ENCODE measurements at regions not wholly inside any gene's neighbourhood (a gene's known extent, or its start where the extent isn't known, plus 50 kb on each side); places are given as distances from the start of the nearest gene placed in this dataset.

DNA sequence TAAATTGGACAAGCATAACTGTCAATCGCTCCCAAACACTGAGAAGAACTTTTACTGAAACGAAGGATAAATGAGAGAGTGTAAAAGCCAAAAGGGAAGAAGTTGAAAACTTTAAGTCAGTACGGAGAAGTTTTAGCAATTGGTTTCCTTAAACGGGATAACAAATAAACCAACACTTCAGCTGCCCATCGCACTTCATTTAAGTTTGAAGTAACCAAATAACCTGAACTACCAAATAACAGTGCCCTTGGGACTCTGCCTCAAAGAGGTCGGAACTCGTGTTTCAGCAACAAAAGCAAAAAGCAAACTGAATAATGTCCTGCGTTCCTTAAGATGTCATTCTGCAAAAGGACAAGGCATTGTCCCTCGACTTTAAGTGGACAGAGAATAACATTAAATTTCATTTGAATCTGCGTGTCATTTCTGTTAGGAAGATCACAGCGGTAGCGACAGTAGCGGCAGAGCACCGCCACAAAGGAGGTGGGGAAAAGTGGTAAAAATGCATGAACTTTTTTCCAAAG is 127.0 kb upstream of the C11orf58 start:
- H3K9me3 ChIP-seq (ENCODE audit: control insufficient read depth, insufficient read depth, low read depth, low read length): no peaks in the 10 kb centered on the region
- CTCF ChIA-PET: interaction anchor here (0.7 to 1.5 kb wide), 3 partner anchors 101 to 1134 kb away, joined by 3 to 4 read pairs (median 3); no protein-coding TSS in a partner anchor
- H3K4me3 ChIP-seq (ENCODE audit: low read depth, low read length): no peak overlapping the region
- no peak for TF ChIP-seq ZNF843 (tag by site-specific recombination; IDR thresholded peaks at IDR 0.05)
- no peak for TF ChIP-seq ZNF624 (tag by site-specific recombination; IDR thresholded peaks at IDR 0.05)
- no peak for TF ChIP-seq ZFHX2 (tag by site-specific recombination; conservative IDR thresholded peaks at IDR 0.05)
- TF ChIP-seq ZNF175 (tag by site-specific recombination; IDR thresholded peaks at IDR 0.05): no peak
- TF ChIP-seq ZNF335 (tag by site-specific recombination; conservative IDR thresholded peaks at IDR 0.05): no peak
- no peak for TF ChIP-seq ZNF202 (tag by site-specific recombination; IDR thresholded peaks at IDR 0.05; ENCODE audit: borderline replicate concordance)
- no peak for TF ChIP-seq KLF1 (tag by site-specific recombination; IDR thresholded peaks at IDR 0.05)
- TF ChIP-seq ZNF274 (IDR thresholded peaks at IDR 0.05; ENCODE audit: low read length): no peak
- TF ChIP-seq ZNF274 (tag by site-specific recombination; IDR thresholded peaks at IDR 0.05; ENCODE audit: borderline replicate concordance): no peak
- no peak for TF ChIP-seq ZBTB48 (tag by site-specific recombination; IDR thresholded peaks at IDR 0.05)
- TF ChIP-seq ZNF560 (tag by site-specific recombination; IDR thresholded peaks at IDR 0.05; ENCODE audit: borderline replicate concordance): no peak
- H3K27ac ChIP-seq (ENCODE audit: extremely low read depth, low read depth, low read length): no peak overlapping the region
- no peaks in the 10 kb centered on the region for H3K4me1 ChIP-seq (ENCODE audit: control insufficient read depth, insufficient read depth, low read length)
- no peaks in the 10 kb centered on the region for H3K36me3 ChIP-seq (ENCODE audit: control insufficient read depth in 2 of 2, insufficient read depth in 1 of 2, low read length in 2 of 2)
- POLR2A ChIA-PET: no interaction called here

DNA sequence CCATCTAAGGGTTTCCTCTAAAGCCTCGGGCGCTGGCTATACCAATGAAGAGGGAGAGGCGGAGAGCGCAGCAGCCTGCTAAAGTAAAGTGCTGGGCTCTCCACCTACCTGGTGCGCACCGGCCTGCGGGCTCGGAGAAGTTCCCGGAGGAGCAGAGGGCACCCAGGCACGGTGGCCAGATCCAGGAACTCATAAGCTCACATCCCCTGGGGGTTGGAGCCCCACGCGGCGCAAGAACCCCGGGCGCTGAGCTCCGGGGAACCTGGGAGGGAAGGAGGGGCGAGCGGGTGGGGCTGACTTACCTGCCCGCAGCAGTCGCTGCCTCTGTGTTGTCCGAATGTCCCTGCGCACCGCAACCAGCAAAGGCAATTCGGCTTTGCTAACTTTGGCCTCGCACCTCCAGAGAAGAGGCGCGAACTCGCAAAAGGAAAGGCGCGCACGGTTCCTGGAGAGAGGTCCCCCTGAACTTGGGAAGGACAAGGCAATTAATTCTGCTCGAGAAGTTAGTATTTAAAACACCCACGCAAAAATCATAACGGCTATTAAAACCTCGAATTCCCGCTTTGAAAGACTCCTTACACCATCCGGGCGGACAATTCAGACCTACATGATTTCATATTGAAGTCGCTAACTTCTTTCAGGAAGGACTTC is 127.6 kb upstream of the C11orf58 start:
- H3K4me1 ChIP-seq (ENCODE audit: control insufficient read depth, insufficient read depth, low read length): no peaks in the 10 kb centered on the region
- no peaks in the 10 kb centered on the region for H3K9me3 ChIP-seq (ENCODE audit: control insufficient read depth, insufficient read depth, low read depth, low read length)
- ChIA-PET POLR2A (no interaction called here), CTCF (interaction anchor here (0.7 to 1.5 kb wide), 2 partner anchors 692 to 1134 kb away, joined by 3 read pairs; no protein-coding TSS in a partner anchor)
- no peaks in the 10 kb centered on the region for H3K36me3 ChIP-seq (ENCODE audit: control insufficient read depth in 2 of 2, insufficient read depth in 1 of 2, low read length in 2 of 2)
- H3K27ac ChIP-seq (ENCODE audit: extremely low read depth, low read depth, low read length): no peak overlapping the region
- H3K4me3 ChIP-seq (ENCODE audit: low read depth, low read length): no peak overlapping the region
- TF ChIP-seq ZNF510 (tag by site-specific recombination; IDR thresholded peaks at IDR 0.05; ENCODE audit: insufficient replicate concordance): no peak
- no peak for TF ChIP-seq ZNF660 (tag by site-specific recombination; IDR thresholded peaks at IDR 0.05)
- TF ChIP-seq ZNF514 (tag by site-specific recombination; IDR thresholded peaks at IDR 0.05): no peak
- TF ChIP-seq ZNF621 (tag by site-specific recombination; IDR thresholded peaks at IDR 0.05): no peak
- TF ChIP-seq ZNF600 (tag by site-specific recombination; IDR thresholded peaks at IDR 0.05): no peak
- TF ChIP-seq, protein P1, sequence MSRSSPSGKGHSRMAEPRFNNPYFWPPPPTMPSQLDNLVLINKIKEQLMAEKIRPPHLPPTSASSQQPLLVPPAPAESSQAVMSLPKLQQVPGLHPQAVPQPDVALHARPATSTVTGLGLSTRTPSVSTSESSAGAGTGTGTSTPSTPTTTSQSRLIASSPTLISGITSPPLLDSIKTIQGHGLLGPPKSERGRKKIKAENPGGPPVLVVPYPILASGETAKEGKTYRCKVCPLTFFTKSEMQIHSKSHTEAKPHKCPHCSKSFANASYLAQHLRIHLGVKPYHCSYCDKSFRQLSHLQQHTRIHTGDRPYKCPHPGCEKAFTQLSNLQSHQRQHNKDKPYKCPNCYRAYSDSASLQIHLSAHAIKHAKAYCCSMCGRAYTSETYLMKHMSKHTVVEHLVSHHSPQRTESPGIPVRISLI (tag by site-specific recombination; IDR thresholded peaks at IDR 0.05): no peak
- TF ChIP-seq, protein P2, sequence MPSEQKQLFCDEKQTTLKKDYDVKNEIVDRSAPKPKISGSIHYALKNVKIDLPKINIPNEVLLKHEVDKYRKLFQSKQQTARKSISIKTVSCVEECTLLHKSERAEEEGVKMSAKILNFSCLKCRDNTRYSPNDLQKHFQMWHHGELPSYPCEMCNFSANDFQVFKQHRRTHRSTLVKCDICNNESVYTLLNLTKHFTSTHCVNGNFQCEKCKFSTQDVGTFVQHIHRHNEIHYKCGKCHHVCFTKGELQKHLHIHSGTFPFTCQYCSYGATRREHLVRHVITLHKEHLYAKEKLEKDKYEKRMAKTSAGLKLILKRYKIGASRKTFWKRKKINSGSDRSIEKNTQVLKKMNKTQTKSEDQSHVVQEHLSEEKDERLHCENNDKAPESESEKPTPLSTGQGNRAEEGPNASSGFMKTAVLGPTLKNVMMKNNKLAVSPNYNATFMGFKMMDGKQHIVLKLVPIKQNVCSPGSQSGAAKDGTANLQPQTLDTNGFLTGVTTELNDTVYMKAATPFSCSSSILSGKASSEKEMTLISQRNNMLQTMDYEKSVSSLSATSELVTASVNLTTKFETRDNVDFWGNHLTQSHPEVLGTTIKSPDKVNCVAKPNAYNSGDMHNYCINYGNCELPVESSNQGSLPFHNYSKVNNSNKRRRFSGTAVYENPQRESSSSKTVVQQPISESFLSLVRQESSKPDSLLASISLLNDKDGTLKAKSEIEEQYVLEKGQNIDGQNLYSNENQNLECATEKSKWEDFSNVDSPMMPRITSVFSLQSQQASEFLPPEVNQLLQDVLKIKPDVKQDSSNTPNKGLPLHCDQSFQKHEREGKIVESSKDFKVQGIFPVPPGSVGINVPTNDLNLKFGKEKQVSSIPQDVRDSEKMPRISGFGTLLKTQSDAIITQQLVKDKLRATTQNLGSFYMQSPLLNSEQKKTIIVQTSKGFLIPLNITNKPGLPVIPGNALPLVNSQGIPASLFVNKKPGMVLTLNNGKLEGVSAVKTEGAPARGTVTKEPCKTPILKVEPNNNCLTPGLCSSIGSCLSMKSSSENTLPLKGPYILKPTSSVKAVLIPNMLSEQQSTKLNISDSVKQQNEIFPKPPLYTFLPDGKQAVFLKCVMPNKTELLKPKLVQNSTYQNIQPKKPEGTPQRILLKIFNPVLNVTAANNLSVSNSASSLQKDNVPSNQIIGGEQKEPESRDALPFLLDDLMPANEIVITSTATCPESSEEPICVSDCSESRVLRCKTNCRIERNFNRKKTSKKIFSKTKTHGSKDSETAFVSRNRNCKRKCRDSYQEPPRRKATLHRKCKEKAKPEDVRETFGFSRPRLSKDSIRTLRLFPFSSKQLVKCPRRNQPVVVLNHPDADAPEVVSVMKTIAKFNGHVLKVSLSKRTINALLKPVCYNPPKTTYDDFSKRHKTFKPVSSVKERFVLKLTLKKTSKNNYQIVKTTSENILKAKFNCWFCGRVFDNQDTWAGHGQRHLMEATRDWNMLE (tag by site-specific recombination; conservative IDR thresholded peaks at IDR 0.05; ENCODE audit: low read depth): no peak
- TF ChIP-seq ZNF558 (tag by site-specific recombination; IDR thresholded peaks at IDR 0.05): no peak
- TF ChIP-seq ZNF544 (tag by site-specific recombination; IDR thresholded peaks at IDR 0.05): no peak
- TF ChIP-seq ZNF549 (tag by site-specific recombination; IDR thresholded peaks at IDR 0.05): no peak
- no peak for TF ChIP-seq ZNF394 (tag by site-specific recombination; IDR thresholded peaks at IDR 0.05; ENCODE audit: borderline replicate concordance)
- TF ChIP-seq ZNF274 (IDR thresholded peaks at IDR 0.05; ENCODE audit: low read length): no peak
- TF ChIP-seq ZNF274 (tag by site-specific recombination; IDR thresholded peaks at IDR 0.05; ENCODE audit: borderline replicate concordance): no peak
- TF ChIP-seq ZNF19 (tag by site-specific recombination; IDR thresholded peaks at IDR 0.05; ENCODE audit: low read depth): no peak
- TF ChIP-seq, protein P3, sequence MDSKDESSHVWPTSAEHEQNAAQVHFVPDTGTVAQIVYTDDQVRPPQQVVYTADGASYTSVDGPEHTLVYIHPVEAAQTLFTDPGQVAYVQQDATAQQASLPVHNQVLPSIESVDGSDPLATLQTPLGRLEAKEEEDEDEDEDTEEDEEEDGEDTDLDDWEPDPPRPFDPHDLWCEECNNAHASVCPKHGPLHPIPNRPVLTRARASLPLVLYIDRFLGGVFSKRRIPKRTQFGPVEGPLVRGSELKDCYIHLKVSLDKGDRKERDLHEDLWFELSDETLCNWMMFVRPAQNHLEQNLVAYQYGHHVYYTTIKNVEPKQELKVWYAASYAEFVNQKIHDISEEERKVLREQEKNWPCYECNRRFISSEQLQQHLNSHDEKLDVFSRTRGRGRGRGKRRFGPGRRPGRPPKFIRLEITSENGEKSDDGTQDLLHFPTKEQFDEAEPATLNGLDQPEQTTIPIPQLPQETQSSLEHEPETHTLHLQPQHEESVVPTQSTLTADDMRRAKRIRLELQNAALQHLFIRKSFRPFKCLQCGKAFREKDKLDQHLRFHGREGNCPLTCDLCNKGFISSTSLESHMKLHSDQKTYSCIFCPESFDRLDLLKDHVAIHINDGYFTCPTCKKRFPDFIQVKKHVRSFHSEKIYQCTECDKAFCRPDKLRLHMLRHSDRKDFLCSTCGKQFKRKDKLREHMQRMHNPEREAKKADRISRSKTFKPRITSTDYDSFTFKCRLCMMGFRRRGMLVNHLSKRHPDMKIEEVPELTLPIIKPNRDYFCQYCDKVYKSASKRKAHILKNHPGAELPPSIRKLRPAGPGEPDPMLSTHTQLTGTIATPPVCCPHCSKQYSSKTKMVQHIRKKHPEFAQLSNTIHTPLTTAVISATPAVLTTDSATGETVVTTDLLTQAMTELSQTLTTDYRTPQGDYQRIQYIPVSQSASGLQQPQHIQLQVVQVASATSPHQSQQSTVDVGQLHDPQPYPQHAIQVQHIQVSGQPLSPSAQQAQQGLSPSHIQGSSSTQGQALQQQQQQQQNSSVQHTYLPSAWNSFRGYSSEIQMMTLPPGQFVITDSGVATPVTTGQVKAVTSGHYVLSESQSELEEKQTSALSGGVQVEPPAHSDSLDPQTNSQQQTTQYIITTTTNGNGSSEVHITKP (tag by site-specific recombination; IDR thresholded peaks at IDR 0.05): no peak
- no peak for TF ChIP-seq ZNF610 (tag by site-specific recombination; IDR thresholded peaks at IDR 0.05; ENCODE audit: borderline replicate concordance)
- TF ChIP-seq MYNN (tag by site-specific recombination; IDR thresholded peaks at IDR 0.05; ENCODE audit: borderline replicate concordance): no peak
